ENCODE measurements at regions not wholly inside any gene's neighbourhood (a gene's known extent, or its start where the extent isn't known, plus 50 kb on each side); places are given as distances from the start of the nearest gene placed in this dataset.

GRCh38 chr2:103469800-103470199 is 708.0 kb downstream of the TMEM182 start:
- POLR2A ChIA-PET: no interaction called here
- BruUV-seq (replicated peaks): no TSS peak

GRCh38 chr2:103484906-103485305 is 723.1 kb downstream of the TMEM182 start:
- DNase-seq (ENCODE audit: low read depth, low spot score): no peak
- ATAC-seq: no peak
- H3K9me3 ChIP-seq (ENCODE audit: control insufficient read depth, insufficient read depth, low read depth, low read length): no peaks in the 10 kb centered on the region
- in situ Hi-C loops (cut with HindIII; ENCODE audit: low pct_unique_long_range_greater_than_20kb, low sequenced_read_pairs): no loop called here
- H3K4me3 ChIP-seq (ENCODE audit: low read depth in 2 of 2, low read length in 2 of 2): no peak overlapping the region
- TF ChIP-seq REST (IDR thresholded peaks at IDR 0.05; ENCODE audit: insufficient read depth in 1 of 2, low read depth in 2 of 2, low read length in 1 of 2) (no peak), POLR2AphosphoS5 (IDR thresholded peaks at IDR 0.05; ENCODE audit: low read depth, low read length) (no peak), TCF7L2 (IDR thresholded peaks at IDR 0.05; ENCODE audit: low read depth, low read length) (no peak), SIN3A (IDR thresholded peaks at IDR 0.05; ENCODE audit: borderline replicate concordance, insufficient read depth, low read depth, low read length) (no peak)
- TF ChIP-seq, protein P1, sequence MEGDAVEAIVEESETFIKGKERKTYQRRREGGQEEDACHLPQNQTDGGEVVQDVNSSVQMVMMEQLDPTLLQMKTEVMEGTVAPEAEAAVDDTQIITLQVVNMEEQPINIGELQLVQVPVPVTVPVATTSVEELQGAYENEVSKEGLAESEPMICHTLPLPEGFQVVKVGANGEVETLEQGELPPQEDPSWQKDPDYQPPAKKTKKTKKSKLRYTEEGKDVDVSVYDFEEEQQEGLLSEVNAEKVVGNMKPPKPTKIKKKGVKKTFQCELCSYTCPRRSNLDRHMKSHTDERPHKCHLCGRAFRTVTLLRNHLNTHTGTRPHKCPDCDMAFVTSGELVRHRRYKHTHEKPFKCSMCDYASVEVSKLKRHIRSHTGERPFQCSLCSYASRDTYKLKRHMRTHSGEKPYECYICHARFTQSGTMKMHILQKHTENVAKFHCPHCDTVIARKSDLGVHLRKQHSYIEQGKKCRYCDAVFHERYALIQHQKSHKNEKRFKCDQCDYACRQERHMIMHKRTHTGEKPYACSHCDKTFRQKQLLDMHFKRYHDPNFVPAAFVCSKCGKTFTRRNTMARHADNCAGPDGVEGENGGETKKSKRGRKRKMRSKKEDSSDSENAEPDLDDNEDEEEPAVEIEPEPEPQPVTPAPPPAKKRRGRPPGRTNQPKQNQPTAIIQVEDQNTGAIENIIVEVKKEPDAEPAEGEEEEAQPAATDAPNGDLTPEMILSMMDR (IDR thresholded peaks at IDR 0.05): no peak
- BruUV-seq (replicated peaks): no TSS peak
- no peaks in the 10 kb centered on the region for H3K36me3 ChIP-seq (ENCODE audit: control insufficient read depth, insufficient read depth, low read length)
- no peaks in the 10 kb centered on the region; the same call in 1 of the 2 replicates for H3K27me3 ChIP-seq (ENCODE audit: control insufficient read depth, insufficient read depth, low read length)
- ChIA-PET POLR2A (no interaction called here), CTCF (no interaction called here)
- intact Hi-C loops (cut with micrococcal nuclease; ENCODE audit: unreplicated experiment): no loop called here
- H3K27ac ChIP-seq (ENCODE audit: low read length): no peak overlapping the region
- no peaks in the 10 kb centered on the region for H3K4me1 ChIP-seq (ENCODE audit: control insufficient read depth, insufficient read depth, low read length)

More at GRCh38 chr2:103469800-103470199, 708.0 kb downstream of the TMEM182 start:
- CTCF ChIA-PET: no interaction called here
- Histone ChIP-seq H3K27ac (ENCODE audit: low read length) (no peak overlapping the region), H3K27me3 (ENCODE audit: control insufficient read depth, insufficient read depth, low read length) (no peaks in the 10 kb centered on the region), H3K9me3 (ENCODE audit: control insufficient read depth, insufficient read depth, low read depth, low read length) (no peaks in the 10 kb centered on the region), H3K4me3 (ENCODE audit: low read depth in 2 of 2, low read length in 2 of 2) (no peak overlapping the region), H3K4me1 (ENCODE audit: control insufficient read depth, insufficient read depth, low read length) (no peaks in the 10 kb centered on the region), H3K36me3 (ENCODE audit: control insufficient read depth, insufficient read depth, low read length) (no peaks in the 10 kb centered on the region)
- DNase-seq (ENCODE audit: low read depth, low spot score): no peak
- intact Hi-C loops (cut with micrococcal nuclease; ENCODE audit: unreplicated experiment): no loop called here
- ATAC-seq: no peak
- no peak for TF ChIP-seq TCF7L2 (IDR thresholded peaks at IDR 0.05; ENCODE audit: low read depth, low read length)
- no peak for TF ChIP-seq POLR2AphosphoS5 (IDR thresholded peaks at IDR 0.05; ENCODE audit: low read depth, low read length)
- no peak for TF ChIP-seq REST (IDR thresholded peaks at IDR 0.05; ENCODE audit: insufficient read depth in 1 of 2, low read depth in 2 of 2, low read length in 1 of 2)
- TF ChIP-seq, protein P1 (IDR thresholded peaks at IDR 0.05): no peak
- no peak for TF ChIP-seq SIN3A (IDR thresholded peaks at IDR 0.05; ENCODE audit: borderline replicate concordance, insufficient read depth, low read depth, low read length)
- in situ Hi-C loops (cut with HindIII; ENCODE audit: low pct_unique_long_range_greater_than_20kb, low sequenced_read_pairs): no loop called here

Measured in Panc1 (cell line).